ENCODE measurements at regions not wholly inside any gene's neighbourhood (a gene's known extent, or its start where the extent isn't known, plus 50 kb on each side); places are given as distances from the start of the nearest gene placed in this dataset.

DNA sequence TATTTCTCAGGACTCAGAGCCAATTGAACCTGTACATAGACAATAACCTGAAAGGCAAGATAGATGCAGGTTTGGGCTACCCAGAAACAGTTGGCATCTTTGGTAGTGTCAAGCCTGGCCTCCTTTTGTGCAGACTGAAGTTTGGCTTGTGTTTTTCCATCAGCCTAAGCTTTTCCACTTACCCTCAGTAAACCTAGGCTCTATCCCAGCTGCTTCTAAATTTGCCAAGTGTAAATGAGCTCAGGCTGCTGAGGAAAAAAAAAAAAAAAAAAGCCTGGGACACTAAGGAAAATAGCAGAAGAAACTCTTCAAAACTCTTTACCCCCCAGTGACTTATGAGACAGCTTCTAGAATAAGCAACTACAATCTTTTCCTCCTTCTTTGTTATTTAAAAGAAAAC is 316.3 kb upstream of the SORCS1 start:
- Histone ChIP-seq H4K20me1 (ENCODE audit: insufficient read depth, low read length, poor library complexity, severe bottlenecking) (no peaks in the 10 kb centered on the region), H3F3A (ENCODE audit: low read depth) (no peaks in the 10 kb centered on the region), H3K9ac (ENCODE audit: low read depth, low read length, poor library complexity, severe bottlenecking) (no peak overlapping the region), H3K4me2 (ENCODE audit: low read depth, low read length, poor library complexity, severe bottlenecking) (no peak overlapping the region), H3K79me2 (ENCODE audit: insufficient read depth, low read length) (no peaks in the 10 kb centered on the region), H3K36me3 (ENCODE audit: insufficient read depth, low read length) (no peaks in the 10 kb centered on the region), H3K4me3 (ENCODE audit: low read length, poor library complexity, severe bottlenecking) (no peak overlapping the region), H3K9me2 (replicated peaks; ENCODE audit: low read depth, low read length) (no peaks in the 10 kb centered on the region), H3K9me3 (ENCODE audit: insufficient read depth, low read depth, low read length) (no peaks in the 10 kb centered on the region), H3K27me3 (ENCODE audit: insufficient read depth, low read length, poor library complexity, severe bottlenecking) (no peaks in the 10 kb centered on the region), H2AFZ (ENCODE audit: low read length) (no peak overlapping the region), H3K4me1 (ENCODE audit: insufficient read depth, low read length, poor library complexity, severe bottlenecking) (no peaks in the 10 kb centered on the region)
- TF ChIP-seq EZH2phosphoT487 (IDR thresholded peaks at IDR 0.05; ENCODE audit: borderline replicate concordance) = no peak
- TF ChIP-seq, protein P1, sequence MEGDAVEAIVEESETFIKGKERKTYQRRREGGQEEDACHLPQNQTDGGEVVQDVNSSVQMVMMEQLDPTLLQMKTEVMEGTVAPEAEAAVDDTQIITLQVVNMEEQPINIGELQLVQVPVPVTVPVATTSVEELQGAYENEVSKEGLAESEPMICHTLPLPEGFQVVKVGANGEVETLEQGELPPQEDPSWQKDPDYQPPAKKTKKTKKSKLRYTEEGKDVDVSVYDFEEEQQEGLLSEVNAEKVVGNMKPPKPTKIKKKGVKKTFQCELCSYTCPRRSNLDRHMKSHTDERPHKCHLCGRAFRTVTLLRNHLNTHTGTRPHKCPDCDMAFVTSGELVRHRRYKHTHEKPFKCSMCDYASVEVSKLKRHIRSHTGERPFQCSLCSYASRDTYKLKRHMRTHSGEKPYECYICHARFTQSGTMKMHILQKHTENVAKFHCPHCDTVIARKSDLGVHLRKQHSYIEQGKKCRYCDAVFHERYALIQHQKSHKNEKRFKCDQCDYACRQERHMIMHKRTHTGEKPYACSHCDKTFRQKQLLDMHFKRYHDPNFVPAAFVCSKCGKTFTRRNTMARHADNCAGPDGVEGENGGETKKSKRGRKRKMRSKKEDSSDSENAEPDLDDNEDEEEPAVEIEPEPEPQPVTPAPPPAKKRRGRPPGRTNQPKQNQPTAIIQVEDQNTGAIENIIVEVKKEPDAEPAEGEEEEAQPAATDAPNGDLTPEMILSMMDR (conservative IDR thresholded peaks at IDR 0.05; ENCODE audit: low read length) = no peak

DNA sequence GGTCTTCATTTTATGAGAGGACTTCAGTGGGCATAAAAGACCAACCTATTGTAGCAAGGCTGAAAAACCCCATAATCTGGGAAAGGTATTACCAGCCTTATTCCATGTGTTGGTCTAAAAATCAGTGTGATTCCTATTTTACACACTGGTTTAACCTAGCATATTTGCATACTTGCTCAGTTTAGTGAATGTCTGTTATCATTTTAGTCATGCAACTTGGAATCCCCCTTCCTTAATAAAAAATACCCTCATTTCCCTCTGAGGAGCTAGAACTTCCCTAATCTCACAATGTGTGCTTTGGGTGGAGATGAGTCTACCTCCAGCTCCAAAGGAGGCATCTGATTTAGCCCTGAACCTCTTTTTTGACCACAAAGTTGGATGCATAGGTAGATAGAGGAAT is 312.8 kb upstream of the SORCS1 start:
- Histone ChIP-seq H3K4me1 (ENCODE audit: insufficient read depth, low read length, poor library complexity, severe bottlenecking) (no peaks in the 10 kb centered on the region), H3K4me2 (ENCODE audit: low read depth, low read length, poor library complexity, severe bottlenecking) (no peak overlapping the region), H3K36me3 (ENCODE audit: insufficient read depth, low read length) (no peaks in the 10 kb centered on the region), H4K20me1 (ENCODE audit: insufficient read depth, low read length, poor library complexity, severe bottlenecking) (no peaks in the 10 kb centered on the region), H3F3A (ENCODE audit: low read depth) (no peaks in the 10 kb centered on the region), H2AFZ (ENCODE audit: low read length) (no peak overlapping the region), H3K27me3 (ENCODE audit: insufficient read depth, low read length, poor library complexity, severe bottlenecking) (no peaks in the 10 kb centered on the region), H3K4me3 (ENCODE audit: low read length, poor library complexity, severe bottlenecking) (no peak overlapping the region), H3K9me3 (ENCODE audit: insufficient read depth, low read depth, low read length) (no peaks in the 10 kb centered on the region), H3K9ac (ENCODE audit: low read depth, low read length, poor library complexity, severe bottlenecking) (no peak overlapping the region), H3K79me2 (ENCODE audit: insufficient read depth, low read length) (no peaks in the 10 kb centered on the region), H3K9me2 (replicated peaks; ENCODE audit: low read depth, low read length) (no peaks in the 10 kb centered on the region)
- TF ChIP-seq EZH2phosphoT487 (IDR thresholded peaks at IDR 0.05; ENCODE audit: borderline replicate concordance) = no peak
- TF ChIP-seq, protein P1 (conservative IDR thresholded peaks at IDR 0.05; ENCODE audit: low read length) = no peak

DNA sequence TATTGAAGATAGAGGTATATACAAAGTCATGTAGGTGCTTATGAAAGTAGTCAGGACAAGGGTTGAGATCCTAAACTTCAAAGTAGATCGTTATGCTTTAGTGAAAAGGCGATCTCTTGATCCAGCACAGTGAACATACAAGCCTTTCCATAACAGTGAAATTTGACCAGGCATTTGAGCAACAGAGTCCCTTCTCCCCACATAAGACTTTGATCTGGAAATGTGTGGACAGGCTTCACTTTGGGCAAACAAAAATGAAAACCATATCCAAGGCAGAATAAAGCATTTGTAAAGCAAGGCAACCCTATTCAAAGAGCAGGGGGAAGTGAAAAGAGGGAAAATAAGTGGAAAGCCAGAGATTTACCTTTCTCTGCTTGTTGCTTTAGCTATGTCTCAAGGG is 311.9 kb upstream of the SORCS1 start:
- H4K20me1 ChIP-seq (ENCODE audit: insufficient read depth, low read length, poor library complexity, severe bottlenecking) = no peaks in the 10 kb centered on the region
- no peaks in the 10 kb centered on the region for H3K4me1 ChIP-seq (ENCODE audit: insufficient read depth, low read length, poor library complexity, severe bottlenecking)
- H3K4me2 ChIP-seq (ENCODE audit: low read depth, low read length, poor library complexity, severe bottlenecking) = no peak overlapping the region
- TF ChIP-seq, protein P1 (conservative IDR thresholded peaks at IDR 0.05; ENCODE audit: low read length) = no peak
- TF ChIP-seq EZH2phosphoT487 (IDR thresholded peaks at IDR 0.05; ENCODE audit: borderline replicate concordance) = no peak
- H3K9me3 ChIP-seq (ENCODE audit: insufficient read depth, low read depth, low read length) = no peaks in the 10 kb centered on the region
- no peak overlapping the region for H3K9ac ChIP-seq (ENCODE audit: low read depth, low read length, poor library complexity, severe bottlenecking)
- no peaks in the 10 kb centered on the region for H3K9me2 ChIP-seq (replicated peaks; ENCODE audit: low read depth, low read length)
- H3K36me3 ChIP-seq (ENCODE audit: insufficient read depth, low read length) = no peaks in the 10 kb centered on the region
- no peaks in the 10 kb centered on the region for H3F3A ChIP-seq (ENCODE audit: low read depth)
- H2AFZ ChIP-seq (ENCODE audit: low read length) = no peak overlapping the region
- H3K27me3 ChIP-seq (ENCODE audit: insufficient read depth, low read length, poor library complexity, severe bottlenecking) = no peaks in the 10 kb centered on the region
- no peak overlapping the region for H3K4me3 ChIP-seq (ENCODE audit: low read length, poor library complexity, severe bottlenecking)
- H3K79me2 ChIP-seq (ENCODE audit: insufficient read depth, low read length) = no peaks in the 10 kb centered on the region

Data from Loucy (cell line).